SKM-1 (cell line): ENCODE measurements at regions not wholly inside any gene's neighbourhood (a gene's known extent, or its start where the extent isn't known, plus 50 kb on each side); places are given as distances from the start of the nearest gene placed in this dataset.

Experiments used
- DNase-seq: peaks from one replicate; lab custom pipeline; 2025; ENCODE audit not compliant: unreplicated experiment; lab: John Stamatoyannopoulos, UW

GRCh38 chr11:92383430-92383829 lies 158.8 kb downstream of the FAT3 start:
- DNase-seq = no peak

- no peak for DNase-seq
These were observed 159.7 kb downstream of the FAT3 start for GRCh38 chr11:92384358-92384757.

- DNase-seq = no peak
These were observed 160.2 kb downstream of the FAT3 start for GRCh38 chr11:92384802-92385201.

- no peak for DNase-seq
These were observed 162.0 kb downstream of the FAT3 start for GRCh38 chr11:92386577-92386976.

- DNase-seq = no peak
These were observed 163.2 kb downstream of the FAT3 start for GRCh38 chr11:92387859-92388258.

- DNase-seq = no peak
These were observed 163.8 kb downstream of the FAT3 start for GRCh38 chr11:92388380-92388779.

GRCh38 chr11:92390783-92391182 lies 166.2 kb downstream of the FAT3 start:
- no peak for DNase-seq

GRCh38 chr11:92391364-92391763 lies 166.7 kb downstream of the FAT3 start:
- DNase-seq = no peak

- no peak for DNase-seq
These were observed 167.2 kb downstream of the FAT3 start for GRCh38 chr11:92391808-92392207.

- no peak for DNase-seq
These were observed 168.6 kb downstream of the FAT3 start for GRCh38 chr11:92393218-92393617.

GRCh38 chr11:92396133-92396532 lies 171.5 kb downstream of the FAT3 start:
- DNase-seq = no peak

- no peak for DNase-seq
These were observed 172.7 kb downstream of the FAT3 start for GRCh38 chr11:92397221-92397755.

GRCh38 chr11:92399705-92400104 lies 175.1 kb downstream of the FAT3 start:
- DNase-seq = no peak

GRCh38 chr11:92401520-92401919 lies 176.9 kb downstream of the FAT3 start:
- no peak for DNase-seq

GRCh38 chr11:92406472-92406871 lies 181.9 kb downstream of the FAT3 start:
- no peak for DNase-seq

GRCh38 chr11:92409355-92409754 lies 184.7 kb downstream of the FAT3 start:
- DNase-seq = no peak

GRCh38 chr11:92409956-92410355 lies 185.3 kb downstream of the FAT3 start:
- no peak for DNase-seq

GRCh38 chr11:92410526-92410925 lies 185.9 kb downstream of the FAT3 start:
- DNase-seq = no peak

GRCh38 chr11:92411431-92411830 lies 186.8 kb downstream of the FAT3 start:
- no peak for DNase-seq

GRCh38 chr11:92413757-92414513 lies 189.3 kb downstream of the FAT3 start:
- no peak for DNase-seq

GRCh38 chr11:92416971-92417725 lies 192.5 kb downstream of the FAT3 start:
- DNase-seq = no peak
